ENCODE measurements at regions not wholly inside any gene's neighbourhood (a gene's known extent, or its start where the extent isn't known, plus 50 kb on each side); places are given as distances from the start of the nearest gene placed in this dataset.
"Not testable (repeated sequence)": the region's sequence is repeated elsewhere in the genome, so short reads cannot be mapped to it uniquely, and the experiment has no call there.

DNA sequence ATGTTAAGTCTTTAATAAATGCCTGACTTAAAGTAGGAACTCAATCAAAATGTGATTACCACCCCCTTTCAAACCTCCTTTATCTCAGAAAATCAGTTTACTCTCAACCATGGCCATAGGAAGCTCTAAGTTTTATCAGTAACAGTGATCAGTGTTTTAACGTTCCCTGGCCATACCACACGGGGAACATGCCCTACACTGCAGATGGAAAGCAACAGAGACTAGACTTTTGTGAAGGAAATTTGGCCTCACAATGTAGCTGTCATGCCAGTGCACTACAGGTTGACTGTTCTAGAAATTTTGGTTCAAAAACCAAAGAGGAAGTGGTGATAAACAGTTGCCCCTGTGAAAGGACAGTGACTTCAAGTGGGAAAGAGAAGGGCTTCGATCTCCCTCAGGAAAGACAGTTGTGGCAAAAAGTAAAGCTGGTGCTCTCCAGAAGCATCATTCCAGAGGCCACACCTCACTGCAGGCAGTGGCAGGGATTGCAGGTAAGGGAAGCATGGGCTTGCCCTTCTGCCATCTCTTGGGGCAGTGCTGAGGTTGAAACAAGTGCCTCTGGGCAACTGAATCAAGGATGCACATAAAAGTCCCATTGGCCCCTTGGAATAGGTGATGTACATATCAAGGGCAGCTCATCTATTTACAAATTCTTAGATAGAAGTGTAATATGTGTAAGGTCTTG is 57.7 kb upstream of the FCGR1A start:
- TF ChIP-seq, protein P1, sequence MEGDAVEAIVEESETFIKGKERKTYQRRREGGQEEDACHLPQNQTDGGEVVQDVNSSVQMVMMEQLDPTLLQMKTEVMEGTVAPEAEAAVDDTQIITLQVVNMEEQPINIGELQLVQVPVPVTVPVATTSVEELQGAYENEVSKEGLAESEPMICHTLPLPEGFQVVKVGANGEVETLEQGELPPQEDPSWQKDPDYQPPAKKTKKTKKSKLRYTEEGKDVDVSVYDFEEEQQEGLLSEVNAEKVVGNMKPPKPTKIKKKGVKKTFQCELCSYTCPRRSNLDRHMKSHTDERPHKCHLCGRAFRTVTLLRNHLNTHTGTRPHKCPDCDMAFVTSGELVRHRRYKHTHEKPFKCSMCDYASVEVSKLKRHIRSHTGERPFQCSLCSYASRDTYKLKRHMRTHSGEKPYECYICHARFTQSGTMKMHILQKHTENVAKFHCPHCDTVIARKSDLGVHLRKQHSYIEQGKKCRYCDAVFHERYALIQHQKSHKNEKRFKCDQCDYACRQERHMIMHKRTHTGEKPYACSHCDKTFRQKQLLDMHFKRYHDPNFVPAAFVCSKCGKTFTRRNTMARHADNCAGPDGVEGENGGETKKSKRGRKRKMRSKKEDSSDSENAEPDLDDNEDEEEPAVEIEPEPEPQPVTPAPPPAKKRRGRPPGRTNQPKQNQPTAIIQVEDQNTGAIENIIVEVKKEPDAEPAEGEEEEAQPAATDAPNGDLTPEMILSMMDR (IDR thresholded peaks at IDR 0.05): not testable (repeated sequence)
- not testable (repeated sequence) for TF ChIP-seq POLR2AphosphoS5 (IDR thresholded peaks at IDR 0.05; ENCODE audit: low read depth, low read length); SIN3A (IDR thresholded peaks at IDR 0.05; ENCODE audit: borderline replicate concordance, insufficient read depth, low read depth, low read length); TCF7L2 (IDR thresholded peaks at IDR 0.05; ENCODE audit: low read depth, low read length)
- TF ChIP-seq, protein P2, sequence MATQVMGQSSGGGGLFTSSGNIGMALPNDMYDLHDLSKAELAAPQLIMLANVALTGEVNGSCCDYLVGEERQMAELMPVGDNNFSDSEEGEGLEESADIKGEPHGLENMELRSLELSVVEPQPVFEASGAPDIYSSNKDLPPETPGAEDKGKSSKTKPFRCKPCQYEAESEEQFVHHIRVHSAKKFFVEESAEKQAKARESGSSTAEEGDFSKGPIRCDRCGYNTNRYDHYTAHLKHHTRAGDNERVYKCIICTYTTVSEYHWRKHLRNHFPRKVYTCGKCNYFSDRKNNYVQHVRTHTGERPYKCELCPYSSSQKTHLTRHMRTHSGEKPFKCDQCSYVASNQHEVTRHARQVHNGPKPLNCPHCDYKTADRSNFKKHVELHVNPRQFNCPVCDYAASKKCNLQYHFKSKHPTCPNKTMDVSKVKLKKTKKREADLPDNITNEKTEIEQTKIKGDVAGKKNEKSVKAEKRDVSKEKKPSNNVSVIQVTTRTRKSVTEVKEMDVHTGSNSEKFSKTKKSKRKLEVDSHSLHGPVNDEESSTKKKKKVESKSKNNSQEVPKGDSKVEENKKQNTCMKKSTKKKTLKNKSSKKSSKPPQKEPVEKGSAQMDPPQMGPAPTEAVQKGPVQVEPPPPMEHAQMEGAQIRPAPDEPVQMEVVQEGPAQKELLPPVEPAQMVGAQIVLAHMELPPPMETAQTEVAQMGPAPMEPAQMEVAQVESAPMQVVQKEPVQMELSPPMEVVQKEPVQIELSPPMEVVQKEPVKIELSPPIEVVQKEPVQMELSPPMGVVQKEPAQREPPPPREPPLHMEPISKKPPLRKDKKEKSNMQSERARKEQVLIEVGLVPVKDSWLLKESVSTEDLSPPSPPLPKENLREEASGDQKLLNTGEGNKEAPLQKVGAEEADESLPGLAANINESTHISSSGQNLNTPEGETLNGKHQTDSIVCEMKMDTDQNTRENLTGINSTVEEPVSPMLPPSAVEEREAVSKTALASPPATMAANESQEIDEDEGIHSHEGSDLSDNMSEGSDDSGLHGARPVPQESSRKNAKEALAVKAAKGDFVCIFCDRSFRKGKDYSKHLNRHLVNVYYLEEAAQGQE (IDR thresholded peaks at IDR 0.05; ENCODE audit: insufficient read depth in 1 of 2, low read depth in 2 of 2, low read length in 1 of 2): not testable (repeated sequence)

Measured in Panc1 (cell line).